ENCODE measurements at regions not wholly inside any gene's neighbourhood (a gene's known extent, or its start where the extent isn't known, plus 50 kb on each side); places are given as distances from the start of the nearest gene placed in this dataset.

DNA sequence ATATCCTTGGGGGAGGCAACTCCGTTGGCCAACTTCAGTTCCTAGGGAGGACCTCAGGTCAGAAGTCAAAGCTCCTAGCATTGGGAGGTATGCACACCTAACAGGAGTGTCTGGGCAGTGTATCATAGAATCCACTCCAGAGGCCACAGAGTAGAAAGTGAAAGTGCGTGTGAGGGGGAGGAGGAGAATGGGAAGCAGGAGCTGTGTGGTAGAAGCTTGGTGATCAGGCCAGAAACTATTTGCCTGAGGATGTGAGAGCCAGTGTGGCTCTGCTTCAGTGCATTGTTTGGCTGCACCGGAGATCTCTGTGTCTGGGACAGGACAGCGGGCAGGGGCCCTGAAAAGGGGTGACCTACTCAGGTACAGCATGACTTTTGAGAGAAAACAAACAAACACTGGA is 557.4 kb upstream of the VSTM2A start:
- no peaks in the 10 kb centered on the region for H3K9me3 ChIP-seq (ENCODE audit: insufficient read depth in 2 of 2, low read depth in 1 of 2, low read length in 1 of 2)
- H3K4ac ChIP-seq (replicated peaks; ENCODE audit: insufficient read length, low read depth, low read length) = no peak overlapping the region
- H2BK15ac ChIP-seq (ENCODE audit: low read length) = peak overlapping the region; percentile 37; the same call in 1 of the 2 replicates
- H3K56ac ChIP-seq (replicated peaks; ENCODE audit: insufficient read length, low read depth, low read length) = no peak overlapping the region
- no peak overlapping the region for H2BK20ac ChIP-seq (ENCODE audit: low read length)
- no peak overlapping the region for H2BK120ac ChIP-seq (replicated peaks; ENCODE audit: low read depth, low read length)
- H3K18ac ChIP-seq (ENCODE audit: extremely low read depth, low read length) = no peak overlapping the region
- H3K36me3 ChIP-seq (ENCODE audit: control insufficient read depth in 2 of 4, insufficient read depth in 4 of 4, low read length in 3 of 4) = no peaks in the 10 kb centered on the region
- no peak overlapping the region for H2AFZ ChIP-seq (ENCODE audit: low read length)
- ChIA-PET POLR2A (ENCODE audit: partially characterized antibody) (no interaction called here), CTCF (ENCODE audit: partially characterized antibody) (no interaction called here)
- no peaks in the 10 kb centered on the region; the same call in 1 of the 2 replicates for H3K23me2 ChIP-seq (ENCODE audit: low read depth, low read length)
- no peaks in the 10 kb centered on the region for H4K20me1 ChIP-seq (replicated peaks in 1 of 2; ENCODE audit: control insufficient read depth in 1 of 2, insufficient read depth in 2 of 2, low read length in 2 of 2)
- FAIRE-seq (no peak), DNase-seq (ENCODE audit: low read depth in 1 of 2, low spot score in 2 of 2) (no peak)
- no peak overlapping the region for H3K4me3 ChIP-seq (ENCODE audit: extremely low read depth in 1 of 4, insufficient read depth in 2 of 4, low read depth in 3 of 4, low read length in 4 of 4)
- H4K8ac ChIP-seq (ENCODE audit: extremely low read depth, insufficient read depth, low read length) = peak overlapping the region; percentile 51; the same call in 1 of the 2 replicates
- H3K4me1 ChIP-seq (replicated peaks in 1 of 4; ENCODE audit: control insufficient read depth in 3 of 4, insufficient read depth in 4 of 4, low read length in 3 of 4) = no peaks in the 10 kb centered on the region
- H3K14ac ChIP-seq (ENCODE audit: insufficient read length) = no peak overlapping the region
- WGBS, 2 experiments (ENCODE audit: extremely low coverage in 1 of 2, insufficient coverage in 1 of 2, insufficient read length in 1 of 2, insufficient replicate concordance in 2 of 2, low coverage in 1 of 2, low lambda C conversion rate in 2 of 2, missing lambda C conversion rate in 1 of 2) = 92% methylated on average over 4 of the region's 4 CpGs; no CpG with 5 or more reads in 1 of the 2 experiments
- no peak overlapping the region for H2AK5ac ChIP-seq (ENCODE audit: low read depth, low read length)
- no peak overlapping the region for H3K23ac ChIP-seq (ENCODE audit: insufficient read length)
- no peak overlapping the region for H2BK5ac ChIP-seq (ENCODE audit: low read depth, low read length)
- no peak overlapping the region for H3K9ac ChIP-seq (replicated peaks in 1 of 4; ENCODE audit: extremely low read depth in 1 of 4, low read depth in 3 of 4, low read length in 3 of 4)
- no peak overlapping the region for H3K27ac ChIP-seq (ENCODE audit: low read depth, low read length)
- TF ChIP-seq RXRA (IDR thresholded peaks at IDR 0.05; ENCODE audit: insufficient read depth, low read depth, low read length) (no peak), JUN (IDR thresholded peaks at IDR 0.05; ENCODE audit: low read depth, low read length) (no peak), ZNF274 (IDR thresholded peaks at IDR 0.05; ENCODE audit: borderline replicate concordance, extremely low read depth, low read length) (no peak), EGR1 (IDR thresholded peaks at IDR 0.05; ENCODE audit: borderline replicate concordance, low read depth, low read length) (no peak)
- no peak overlapping the region for H3K4me2 ChIP-seq (ENCODE audit: insufficient read depth in 1 of 2, low read depth in 2 of 2, low read length in 2 of 2)
- H2BK12ac ChIP-seq (ENCODE audit: low read depth, low read length) = no peak overlapping the region
- H4K5ac ChIP-seq (ENCODE audit: insufficient read length, low read depth, low read length) = no peak overlapping the region
- H3K79me2 ChIP-seq (ENCODE audit: control insufficient read depth in 1 of 2, insufficient read depth in 2 of 2, low read length in 2 of 2) = no peaks in the 10 kb centered on the region
- H3K79me1 ChIP-seq (ENCODE audit: low read depth, low read length) = no peaks in the 10 kb centered on the region
- no peak overlapping the region for H4K91ac ChIP-seq (replicated peaks; ENCODE audit: insufficient read length, low read length)
- no peaks in the 10 kb centered on the region for H3K27me3 ChIP-seq (replicated peaks in 1 of 4; ENCODE audit: control insufficient read depth in 3 of 4, extremely low read depth in 1 of 4, insufficient read depth in 3 of 4, low read length in 3 of 4)

Measured in H1 (cell line).